NCI-H69 (cell line): ENCODE measurements at regions not wholly inside any gene's neighbourhood (a gene's known extent, or its start where the extent isn't known, plus 50 kb on each side); places are given as distances from the start of the nearest gene placed in this dataset.
"Not testable (repeated sequence)": the region's sequence is repeated elsewhere in the genome, so short reads cannot be mapped to it uniquely, and the experiment has no call there.

Source experiments
- DNase-seq: peaks from one replicate; lab custom pipeline; 2025; lab: John Stamatoyannopoulos, UW

GRCh38 chr15:26260517-26261133 lies 397.5 kb upstream of the ATP10A start:
- DNase-seq: peak; percentile 70

- no peak for DNase-seq
Observed at GRCh38 chr15:26259581-26259980, 396.5 kb upstream of the ATP10A start.

GRCh38 chr15:26244782-26245181 lies 381.7 kb upstream of the ATP10A start:
- not testable (repeated sequence) for DNase-seq

GRCh38 chr15:26243382-26243781 lies 380.3 kb upstream of the ATP10A start:
- DNase-seq: no peak

- no peak for DNase-seq
Observed at GRCh38 chr15:26242565-26243071, 379.5 kb upstream of the ATP10A start.

GRCh38 chr15:26235864-26236263 lies 372.7 kb upstream of the ATP10A start:
- peak; percentile 72 for DNase-seq

GRCh38 chr15:26234976-26235767 lies 372.0 kb upstream of the ATP10A start:
- peak; percentile 93 for DNase-seq

GRCh38 chr15:26232691-26233090 lies 369.6 kb upstream of the ATP10A start:
- peak; percentile 27 for DNase-seq

GRCh38 chr15:26231096-26231495 lies 368.0 kb upstream of the ATP10A start:
- peak; percentile 20 for DNase-seq

- DNase-seq: no peak
Observed at GRCh38 chr15:26224266-26224665, 361.1 kb upstream of the ATP10A start.

- no peak for DNase-seq
Observed at GRCh38 chr15:26223720-26224119, 360.6 kb upstream of the ATP10A start.

GRCh38 chr15:26222781-26223180 lies 359.7 kb upstream of the ATP10A start:
- DNase-seq: no peak

- DNase-seq: not testable (repeated sequence)
Observed at GRCh38 chr15:26217043-26217442, 353.9 kb upstream of the ATP10A start.

GRCh38 chr15:26214290-26214689 lies 351.2 kb upstream of the ATP10A start:
- no peak for DNase-seq

GRCh38 chr15:26213427-26213826 lies 350.3 kb upstream of the ATP10A start:
- no peak for DNase-seq

GRCh38 chr15:26212109-26212508 lies 349.0 kb upstream of the ATP10A start:
- DNase-seq: no peak

GRCh38 chr15:26210980-26211379 lies 347.9 kb upstream of the ATP10A start:
- DNase-seq: no peak

- DNase-seq: no peak
Observed at GRCh38 chr15:26201177-26201858, 338.2 kb upstream of the ATP10A start.

- no peak for DNase-seq
Observed at GRCh38 chr15:26200427-26200826, 337.3 kb upstream of the ATP10A start.

GRCh38 chr15:26197719-26198118 lies 334.6 kb upstream of the ATP10A start:
- DNase-seq: no peak

GRCh38 chr15:26197060-26197459 lies 333.9 kb upstream of the ATP10A start:
- DNase-seq: no peak

- DNase-seq: peak; percentile 20
Observed at GRCh38 chr15:26191193-26191592, 328.1 kb upstream of the ATP10A start.

- not testable (repeated sequence) for DNase-seq
Observed at GRCh38 chr15:26186138-26186537, 323.0 kb upstream of the ATP10A start.
